GM12865 (cell line): ENCODE measurements at regions not wholly inside any gene's neighbourhood (a gene's known extent, or its start where the extent isn't known, plus 50 kb on each side); places are given as distances from the start of the nearest gene placed in this dataset.

Experiments used
- DNase-seq: peaks from one replicate; pipeline ENCODE4 v3.0.0; 2010; ENCODE audit warnings: low read depth
- H3K4me3 ChIP-seq: 2 replicates; pipeline ENCODE4 v1.5.1; 2011; ENCODE audit warnings: mild to moderate bottlenecking, low read depth, low read length, control low read depth
- TF ChIP-seq, protein P1 (sequence below): IDR thresholded peaks from 2 replicates; pipeline ENCODE4 v1.5.1; 2011; ENCODE audit warnings: low read length, control low read depth, low read depth, inconsistent platforms; ENCODE audit not compliant: insufficient read depth; ENCODE audit errors: missing control alignments

- TF ChIP-seq, protein P1, sequence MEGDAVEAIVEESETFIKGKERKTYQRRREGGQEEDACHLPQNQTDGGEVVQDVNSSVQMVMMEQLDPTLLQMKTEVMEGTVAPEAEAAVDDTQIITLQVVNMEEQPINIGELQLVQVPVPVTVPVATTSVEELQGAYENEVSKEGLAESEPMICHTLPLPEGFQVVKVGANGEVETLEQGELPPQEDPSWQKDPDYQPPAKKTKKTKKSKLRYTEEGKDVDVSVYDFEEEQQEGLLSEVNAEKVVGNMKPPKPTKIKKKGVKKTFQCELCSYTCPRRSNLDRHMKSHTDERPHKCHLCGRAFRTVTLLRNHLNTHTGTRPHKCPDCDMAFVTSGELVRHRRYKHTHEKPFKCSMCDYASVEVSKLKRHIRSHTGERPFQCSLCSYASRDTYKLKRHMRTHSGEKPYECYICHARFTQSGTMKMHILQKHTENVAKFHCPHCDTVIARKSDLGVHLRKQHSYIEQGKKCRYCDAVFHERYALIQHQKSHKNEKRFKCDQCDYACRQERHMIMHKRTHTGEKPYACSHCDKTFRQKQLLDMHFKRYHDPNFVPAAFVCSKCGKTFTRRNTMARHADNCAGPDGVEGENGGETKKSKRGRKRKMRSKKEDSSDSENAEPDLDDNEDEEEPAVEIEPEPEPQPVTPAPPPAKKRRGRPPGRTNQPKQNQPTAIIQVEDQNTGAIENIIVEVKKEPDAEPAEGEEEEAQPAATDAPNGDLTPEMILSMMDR, result no peak
- no peak overlapping the region for H3K4me3 ChIP-seq
- no peak for DNase-seq
Observed at GRCh38 chr2:175585496-175585895, 404.0 kb upstream of the ATP5MC3 start.

DNA sequence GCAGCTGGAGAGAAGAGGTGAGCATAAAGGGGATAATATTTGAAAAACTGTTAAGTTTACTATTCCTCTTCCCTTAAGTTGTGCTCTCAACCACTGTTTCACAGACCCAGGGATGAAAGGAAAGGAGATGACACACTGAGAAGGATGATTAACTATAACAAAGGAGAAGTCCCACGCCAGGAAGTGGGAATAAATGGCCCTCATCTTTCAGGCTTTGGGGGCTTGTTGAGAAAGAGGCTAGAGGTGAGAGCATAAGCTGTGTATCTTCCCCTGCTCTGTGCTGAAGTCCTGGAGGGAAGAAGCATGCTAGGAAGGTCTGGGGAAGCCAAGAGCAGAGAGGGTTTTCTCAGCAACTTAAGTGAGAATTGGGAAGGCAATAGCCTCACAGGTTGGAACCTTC is 399.1 kb upstream of the ATP5MC3 start:
- TF ChIP-seq, protein P1, result no peak
- no peak overlapping the region for H3K4me3 ChIP-seq
- no peak for DNase-seq

GRCh38 chr2:175579646-175580045 is 398.1 kb upstream of the ATP5MC3 start:
- H3K4me3 ChIP-seq, result no peak overlapping the region
- no peak for DNase-seq
- TF ChIP-seq, protein P1, result no peak

- H3K4me3 ChIP-seq, result no peak overlapping the region
- DNase-seq, result no peak
- TF ChIP-seq, protein P1, result no peak
Observed at GRCh38 chr2:175577368-175577970, 396.0 kb upstream of the ATP5MC3 start.

- TF ChIP-seq, protein P1, result no peak
- no peak overlapping the region for H3K4me3 ChIP-seq
- no peak for DNase-seq
Observed at GRCh38 chr2:175576875-175577274, 395.4 kb upstream of the ATP5MC3 start.

- TF ChIP-seq, protein P1, result no peak
- H3K4me3 ChIP-seq, result no peak overlapping the region
- DNase-seq, result no peak
Observed at GRCh38 chr2:175576270-175576669, 394.8 kb upstream of the ATP5MC3 start.
